Kidney tubule cell (primary cell): ENCODE measurements at regions not wholly inside any gene's neighbourhood (a gene's known extent, or its start where the extent isn't known, plus 50 kb on each side); places are given as distances from the start of the nearest gene placed in this dataset.

ENCODE experiments used
- DNase-seq: peaks from one replicate; pipeline ENCODE4 v3.0.0-alpha.2; 2018; ENCODE audit warnings: low spot score

GRCh38 chr5:17127743-17128231 is 89.6 kb upstream of the BASP1 start:
- peak; percentile 84 for DNase-seq

GRCh38 chr5:17129093-17129849 is 88.2 kb upstream of the BASP1 start:
- DNase-seq: no peak

GRCh38 chr5:17130302-17130701 is 87.1 kb upstream of the BASP1 start:
- DNase-seq: peak; percentile 47

GRCh38 chr5:17132444-17133083 is 84.9 kb upstream of the BASP1 start:
- peak; percentile 35 for DNase-seq

GRCh38 chr5:17135050-17135449 is 82.4 kb upstream of the BASP1 start:
- no peak for DNase-seq

GRCh38 chr5:17143335-17143734 is 74.1 kb upstream of the BASP1 start:
- DNase-seq: peak; percentile 39

GRCh38 chr5:17146280-17146841 is 71.1 kb upstream of the BASP1 start:
- no peak for DNase-seq

GRCh38 chr5:17147170-17147569 is 70.3 kb upstream of the BASP1 start:
- DNase-seq: no peak

- no peak for DNase-seq
These were observed 69.8 kb upstream of the BASP1 start for GRCh38 chr5:17147617-17148016.

- peak; percentile 22 for DNase-seq
These were observed 69.0 kb upstream of the BASP1 start for GRCh38 chr5:17148481-17148880.

- DNase-seq: no peak
These were observed 67.6 kb upstream of the BASP1 start for GRCh38 chr5:17149786-17150185.

- DNase-seq: no peak
These were observed 66.9 kb upstream of the BASP1 start for GRCh38 chr5:17150531-17150930.

GRCh38 chr5:17151686-17152085 is 65.7 kb upstream of the BASP1 start:
- no peak for DNase-seq

- DNase-seq: peak; percentile 88
These were observed 63.0 kb upstream of the BASP1 start for GRCh38 chr5:17154211-17154996.

- peak; percentile 52 for DNase-seq
These were observed 61.0 kb upstream of the BASP1 start for GRCh38 chr5:17156463-17156862.

GRCh38 chr5:17157294-17157693 is 60.1 kb upstream of the BASP1 start:
- DNase-seq: peak; percentile 25

- peak; percentile 93 for DNase-seq
These were observed 59.4 kb upstream of the BASP1 start for GRCh38 chr5:17157916-17158529.

- DNase-seq: no peak
These were observed 56.7 kb upstream of the BASP1 start for GRCh38 chr5:17160756-17161040.

- no peak for DNase-seq
These were observed 55.8 kb upstream of the BASP1 start for GRCh38 chr5:17161662-17162061.

- no peak for DNase-seq
These were observed 54.2 kb upstream of the BASP1 start for GRCh38 chr5:17163221-17163620.

- DNase-seq: peak; percentile 44
These were observed 50.1 kb upstream of the BASP1 start for GRCh38 chr5:17167171-17167891.
